ENCODE measurements at regions not wholly inside any gene's neighbourhood (a gene's known extent, or its start where the extent isn't known, plus 50 kb on each side); places are given as distances from the start of the nearest gene placed in this dataset.

- H3K9me3 Mint-ChIP-seq: no peaks in the 10 kb centered on the region
- DNase-seq (ENCODE audit: low spot score): no peak
- no peak overlapping the region for H3K27ac Mint-ChIP-seq
- H3K4me1 Mint-ChIP-seq (ENCODE audit: low read depth): no peaks in the 10 kb centered on the region
- H3K27me3 Mint-ChIP-seq (ENCODE audit: low read depth): peaks cover 7% of the 10 kb centered on the region
- no peaks in the 10 kb centered on the region for H3K36me3 Mint-ChIP-seq (ENCODE audit: low read depth)
- no peak overlapping the region for H3K4me3 Mint-ChIP-seq
Observed at GRCh38 chr1:22285549-22286396, 142.9 kb upstream of the WNT4 start.

- Mint-ChIP-seq H3K4me1 (ENCODE audit: low read depth) (no peaks in the 10 kb centered on the region), H3K27me3 (ENCODE audit: low read depth) (peaks cover 7% of the 10 kb centered on the region), H3K9me3 (no peaks in the 10 kb centered on the region), H3K27ac (no peak overlapping the region), H3K4me3 (no peak overlapping the region), H3K36me3 (ENCODE audit: low read depth) (no peaks in the 10 kb centered on the region)
- DNase-seq (ENCODE audit: low spot score): no peak
Observed at GRCh38 chr1:22286491-22286890, 143.6 kb upstream of the WNT4 start.

GRCh38 chr1:22287273-22287672, 144.4 kb upstream of the WNT4 start:
- H3K4me1 Mint-ChIP-seq (ENCODE audit: low read depth): no peaks in the 10 kb centered on the region
- H3K36me3 Mint-ChIP-seq (ENCODE audit: low read depth): no peaks in the 10 kb centered on the region
- no peak overlapping the region for H3K27ac Mint-ChIP-seq
- H3K27me3 Mint-ChIP-seq (ENCODE audit: low read depth): peaks cover 8% of the 10 kb centered on the region
- DNase-seq (ENCODE audit: low spot score): no peak
- no peaks in the 10 kb centered on the region for H3K9me3 Mint-ChIP-seq
- H3K4me3 Mint-ChIP-seq: no peak overlapping the region

GRCh38 chr1:22287946-22288520, 145.1 kb upstream of the WNT4 start:
- H3K4me3 Mint-ChIP-seq: no peak overlapping the region
- H3K4me1 Mint-ChIP-seq (ENCODE audit: low read depth): no peaks in the 10 kb centered on the region
- no peaks in the 10 kb centered on the region for H3K36me3 Mint-ChIP-seq (ENCODE audit: low read depth)
- DNase-seq (ENCODE audit: low spot score): no peak
- H3K27me3 Mint-ChIP-seq (ENCODE audit: low read depth): peaks cover 8% of the 10 kb centered on the region
- no peaks in the 10 kb centered on the region for H3K9me3 Mint-ChIP-seq
- H3K27ac Mint-ChIP-seq: no peak overlapping the region

- Mint-ChIP-seq H3K9me3 (no peaks in the 10 kb centered on the region), H3K27me3 (ENCODE audit: low read depth) (peaks cover 6% of the 10 kb centered on the region), H3K4me1 (ENCODE audit: low read depth) (peaks cover 3% of the 10 kb centered on the region), H3K4me3 (no peak overlapping the region), H3K27ac (no peak overlapping the region), H3K36me3 (ENCODE audit: low read depth) (no peaks in the 10 kb centered on the region)
- DNase-seq (ENCODE audit: low spot score): no peak
Observed at GRCh38 chr1:22288593-22289241, 145.8 kb upstream of the WNT4 start.

- no peaks in the 10 kb centered on the region for H3K36me3 Mint-ChIP-seq (ENCODE audit: low read depth)
- no peak overlapping the region for H3K4me3 Mint-ChIP-seq
- DNase-seq (ENCODE audit: low spot score): no peak
- H3K9me3 Mint-ChIP-seq: no peaks in the 10 kb centered on the region
- H3K27ac Mint-ChIP-seq: no peak overlapping the region
- peaks cover 6% of the 10 kb centered on the region for H3K27me3 Mint-ChIP-seq (ENCODE audit: low read depth)
- peaks cover 3% of the 10 kb centered on the region for H3K4me1 Mint-ChIP-seq (ENCODE audit: low read depth)
Observed at GRCh38 chr1:22289307-22289995, 146.6 kb upstream of the WNT4 start.

GRCh38 chr1:22290157-22290556, 147.3 kb upstream of the WNT4 start:
- peaks cover 3% of the 10 kb centered on the region for H3K4me1 Mint-ChIP-seq (ENCODE audit: low read depth)
- peaks cover 6% of the 10 kb centered on the region for H3K27me3 Mint-ChIP-seq (ENCODE audit: low read depth)
- no peaks in the 10 kb centered on the region for H3K36me3 Mint-ChIP-seq (ENCODE audit: low read depth)
- H3K4me3 Mint-ChIP-seq: no peak overlapping the region
- no peak for DNase-seq (ENCODE audit: low spot score)
- no peak overlapping the region for H3K27ac Mint-ChIP-seq
- H3K9me3 Mint-ChIP-seq: no peaks in the 10 kb centered on the region

GRCh38 chr1:22290611-22291010, 147.7 kb upstream of the WNT4 start:
- Mint-ChIP-seq H3K4me1 (ENCODE audit: low read depth) (peaks cover 4% of the 10 kb centered on the region), H3K27ac (no peak overlapping the region), H3K4me3 (no peak overlapping the region), H3K9me3 (no peaks in the 10 kb centered on the region), H3K27me3 (ENCODE audit: low read depth) (peaks cover 6% of the 10 kb centered on the region), H3K36me3 (ENCODE audit: low read depth) (no peaks in the 10 kb centered on the region)
- DNase-seq (ENCODE audit: low spot score): no peak

GRCh38 chr1:22291057-22291456, 148.2 kb upstream of the WNT4 start:
- no peak overlapping the region for H3K4me3 Mint-ChIP-seq
- H3K4me1 Mint-ChIP-seq (ENCODE audit: low read depth): peaks cover 9% of the 10 kb centered on the region
- DNase-seq (ENCODE audit: low spot score): no peak
- no peaks in the 10 kb centered on the region for H3K36me3 Mint-ChIP-seq (ENCODE audit: low read depth)
- H3K9me3 Mint-ChIP-seq: no peaks in the 10 kb centered on the region
- H3K27me3 Mint-ChIP-seq (ENCODE audit: low read depth): peaks cover 11% of the 10 kb centered on the region
- H3K27ac Mint-ChIP-seq: no peak overlapping the region

- Mint-ChIP-seq H3K9me3 (no peaks in the 10 kb centered on the region), H3K36me3 (ENCODE audit: low read depth) (no peaks in the 10 kb centered on the region), H3K27ac (no peak overlapping the region), H3K27me3 (ENCODE audit: low read depth) (peaks cover 14% of the 10 kb centered on the region), H3K4me3 (no peak overlapping the region), H3K4me1 (ENCODE audit: low read depth) (peaks cover 13% of the 10 kb centered on the region)
- no peak for DNase-seq (ENCODE audit: low spot score)
Observed at GRCh38 chr1:22291494-22291893, 148.6 kb upstream of the WNT4 start.

- DNase-seq (ENCODE audit: low spot score): no peak
- no peaks in the 10 kb centered on the region for H3K36me3 Mint-ChIP-seq (ENCODE audit: low read depth)
- peaks cover 19% of the 10 kb centered on the region for H3K4me1 Mint-ChIP-seq (ENCODE audit: low read depth)
- no peak overlapping the region for H3K27ac Mint-ChIP-seq
- no peaks in the 10 kb centered on the region for H3K9me3 Mint-ChIP-seq
- H3K4me3 Mint-ChIP-seq: no peak overlapping the region
- H3K27me3 Mint-ChIP-seq (ENCODE audit: low read depth): peaks cover 21% of the 10 kb centered on the region
Observed at GRCh38 chr1:22292011-22292788, 149.3 kb upstream of the WNT4 start.

GRCh38 chr1:22295396-22295795, 152.5 kb upstream of the WNT4 start:
- H3K36me3 Mint-ChIP-seq (ENCODE audit: low read depth): no peaks in the 10 kb centered on the region
- H3K27me3 Mint-ChIP-seq (ENCODE audit: low read depth): peaks cover 38% of the 10 kb centered on the region

GRCh38 chr1:22295856-22296255, 153.0 kb upstream of the WNT4 start:
- no peaks in the 10 kb centered on the region for H3K36me3 Mint-ChIP-seq (ENCODE audit: low read depth)
- H3K27me3 Mint-ChIP-seq (ENCODE audit: low read depth): peaks cover 42% of the 10 kb centered on the region
- DNase-seq (ENCODE audit: low spot score): no peak
- no peak overlapping the region for H3K27ac Mint-ChIP-seq
- peaks cover 20% of the 10 kb centered on the region for H3K4me1 Mint-ChIP-seq (ENCODE audit: low read depth)
- no peak overlapping the region for H3K4me3 Mint-ChIP-seq
- no peaks in the 10 kb centered on the region for H3K9me3 Mint-ChIP-seq

More at GRCh38 chr1:22295396-22295795, 152.5 kb upstream of the WNT4 start:
- Mint-ChIP-seq H3K9me3 (no peaks in the 10 kb centered on the region), H3K27ac (no peak overlapping the region), H3K4me1 (ENCODE audit: low read depth) (peaks cover 20% of the 10 kb centered on the region), H3K4me3 (no peak overlapping the region)
- DNase-seq (ENCODE audit: low spot score): no peak
